Coronary artery (tissue), 2 donors: ENCODE measurements at regions not wholly inside any gene's neighbourhood (a gene's known extent, or its start where the extent isn't known, plus 50 kb on each side); places are given as distances from the start of the nearest gene placed in this dataset.

Source experiments
- DNase-seq: peaks from one replicate; pipeline ENCODE4 v3.0.0-alpha.2; 2017; ENCODE audit warnings: low spot score
- H3K27ac ChIP-seq, 2 donors: fragments of 200-600 bp; sonication (generic); one replicate each; pipeline ENCODE4 v1.5.1; 2016 to 2019
- H3K4me3 ChIP-seq: fragments of 200-600 bp; sonication (generic); 2 replicates; pipeline ENCODE4 v1.5.1; 2016; ENCODE audit warnings: mild to moderate bottlenecking, moderate library complexity
- TF ChIP-seq, protein P1 (sequence below): fragments of 200-600 bp; sonication (generic); IDR thresholded peaks from one replicate; pipeline ENCODE4 v1.5.1; 2019; ENCODE audit warnings: antibody characterized with exemption

DNA sequence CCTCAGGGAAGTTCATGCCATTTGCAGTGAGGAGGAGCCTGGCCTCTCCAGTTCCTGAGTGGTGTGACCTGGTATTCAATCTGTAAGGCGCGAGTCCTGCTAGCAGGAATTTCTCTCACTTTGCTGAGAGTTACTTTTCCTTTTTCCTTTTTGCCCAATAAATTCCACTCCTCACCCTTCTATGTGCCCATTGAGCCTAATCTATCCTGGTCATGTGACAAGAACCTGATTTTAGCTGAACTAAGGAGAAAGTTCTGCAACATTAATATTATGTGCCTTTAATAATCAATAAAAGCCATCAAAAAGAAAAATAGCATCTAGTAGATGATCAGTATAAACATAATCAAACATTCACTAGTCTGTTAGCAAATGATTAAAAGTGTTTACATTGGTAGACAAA is 136.1 kb upstream of the POGK start:
- no peak overlapping the region for H3K27ac ChIP-seq
- no peak for DNase-seq
- H3K4me3 ChIP-seq = no peak overlapping the region
- TF ChIP-seq, protein P1, sequence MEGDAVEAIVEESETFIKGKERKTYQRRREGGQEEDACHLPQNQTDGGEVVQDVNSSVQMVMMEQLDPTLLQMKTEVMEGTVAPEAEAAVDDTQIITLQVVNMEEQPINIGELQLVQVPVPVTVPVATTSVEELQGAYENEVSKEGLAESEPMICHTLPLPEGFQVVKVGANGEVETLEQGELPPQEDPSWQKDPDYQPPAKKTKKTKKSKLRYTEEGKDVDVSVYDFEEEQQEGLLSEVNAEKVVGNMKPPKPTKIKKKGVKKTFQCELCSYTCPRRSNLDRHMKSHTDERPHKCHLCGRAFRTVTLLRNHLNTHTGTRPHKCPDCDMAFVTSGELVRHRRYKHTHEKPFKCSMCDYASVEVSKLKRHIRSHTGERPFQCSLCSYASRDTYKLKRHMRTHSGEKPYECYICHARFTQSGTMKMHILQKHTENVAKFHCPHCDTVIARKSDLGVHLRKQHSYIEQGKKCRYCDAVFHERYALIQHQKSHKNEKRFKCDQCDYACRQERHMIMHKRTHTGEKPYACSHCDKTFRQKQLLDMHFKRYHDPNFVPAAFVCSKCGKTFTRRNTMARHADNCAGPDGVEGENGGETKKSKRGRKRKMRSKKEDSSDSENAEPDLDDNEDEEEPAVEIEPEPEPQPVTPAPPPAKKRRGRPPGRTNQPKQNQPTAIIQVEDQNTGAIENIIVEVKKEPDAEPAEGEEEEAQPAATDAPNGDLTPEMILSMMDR = no peak

GRCh38 chr1:166703726-166704462 is 135.4 kb upstream of the POGK start:
- no peak for DNase-seq
- Histone ChIP-seq H3K27ac (no peak overlapping the region), H3K4me3 (no peak overlapping the region)
- TF ChIP-seq, protein P1 = no peak

DNA sequence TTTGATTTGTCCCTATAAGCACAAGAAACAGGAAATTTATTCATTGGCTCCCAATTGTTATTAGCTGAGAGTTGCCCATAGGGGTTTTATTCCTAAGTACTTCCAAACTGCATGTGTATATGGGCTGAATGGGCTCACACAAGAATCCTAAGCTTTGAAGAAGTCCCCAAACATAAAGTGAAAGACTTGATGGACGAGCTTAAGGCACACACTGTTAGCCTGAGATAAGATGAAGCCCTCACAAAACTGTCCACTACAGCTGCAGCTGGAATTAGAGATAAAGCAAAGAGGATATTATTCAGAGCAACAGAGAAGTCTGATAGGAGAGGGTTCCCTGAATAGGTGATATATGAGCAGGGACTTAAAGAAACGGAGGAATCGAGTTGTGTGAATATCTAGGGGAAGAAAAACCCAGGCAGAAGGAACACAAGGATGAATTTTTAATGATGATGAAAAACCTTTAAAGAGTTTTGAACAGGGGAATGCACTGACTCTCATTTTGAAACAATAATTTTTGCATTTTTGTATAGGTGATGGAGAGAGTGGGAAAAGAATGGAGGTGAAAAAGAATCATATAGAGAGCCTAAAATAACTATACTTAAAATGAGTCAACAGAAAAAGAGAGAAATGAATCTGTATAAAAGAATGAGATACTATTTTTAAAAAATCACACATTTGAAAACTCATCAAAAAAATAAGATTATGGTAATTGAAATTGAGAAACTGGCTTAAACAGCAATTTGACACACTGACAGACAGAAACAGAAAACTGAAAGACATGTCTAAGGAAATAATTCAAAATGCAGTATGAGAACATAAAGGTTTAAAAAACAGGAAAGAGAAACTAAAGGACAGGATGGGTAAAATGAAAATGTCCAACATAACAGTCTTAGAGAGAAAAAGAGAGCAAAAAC is 133.6 kb upstream of the POGK start:
- TF ChIP-seq, protein P1 = no peak
- Histone ChIP-seq H3K4me3 (no peak overlapping the region), H3K27ac (no peak overlapping the region)
- no peak for DNase-seq

GRCh38 chr1:166716620-166717019 is 122.7 kb upstream of the POGK start:
- TF ChIP-seq, protein P1 = no peak
- H3K27ac ChIP-seq = no peak overlapping the region
- no peak overlapping the region for H3K4me3 ChIP-seq
- no peak for DNase-seq

GRCh38 chr1:166721145-166721544 is 118.1 kb upstream of the POGK start:
- Histone ChIP-seq H3K4me3 (no peak overlapping the region), H3K27ac (no peak overlapping the region)
- no peak for DNase-seq
- TF ChIP-seq, protein P1 = no peak

DNA sequence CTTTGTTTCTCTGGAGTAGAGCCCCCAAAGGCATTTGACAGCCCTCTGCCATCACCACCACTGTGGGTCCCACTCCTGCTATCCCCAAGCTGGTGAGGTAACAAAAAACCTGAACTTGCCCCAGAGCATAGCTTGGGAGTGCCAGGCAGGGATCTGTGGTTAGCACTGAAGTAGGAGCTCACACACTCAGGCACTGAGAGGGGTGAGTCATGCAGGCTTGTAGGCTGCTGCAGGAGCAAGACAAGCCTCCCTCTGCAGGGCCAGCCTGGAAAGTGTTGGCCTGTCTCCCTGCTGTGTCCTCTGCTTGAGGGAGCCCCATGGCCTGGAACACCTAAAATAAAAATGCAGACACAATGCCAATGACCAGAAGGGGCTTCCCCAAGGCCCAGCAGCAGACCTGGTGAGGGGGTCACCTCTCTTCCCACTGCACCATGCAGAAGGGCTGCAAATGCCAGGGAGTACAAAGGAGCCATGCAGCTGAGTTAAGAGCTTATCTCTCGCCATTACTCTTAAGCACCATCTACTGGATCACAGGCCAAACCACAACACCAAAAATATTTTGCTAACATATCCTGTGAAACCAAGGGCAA is 108.9 kb upstream of the POGK start:
- no peak for DNase-seq
- TF ChIP-seq, protein P1 = no peak
- no peak overlapping the region for H3K27ac ChIP-seq
- no peak overlapping the region for H3K4me3 ChIP-seq
